WTC11 (cell line): ENCODE measurements at regions not wholly inside any gene's neighbourhood (a gene's known extent, or its start where the extent isn't known, plus 50 kb on each side); places are given as distances from the start of the nearest gene placed in this dataset.

Experiments
- ATAC-seq: fragments of 200-7000 bp; cut with Tn5 transposase; 2 replicates; pipeline ENCODE4 v1.10.0; 2021; ENCODE audit warnings: mild to moderate bottlenecking, moderate library complexity
- CTCF ChIA-PET: fragments of 300-600 bp; sonication (Branson Sonifier 250); formaldehyde crosslinking; loops from one replicate; lab custom pipeline; 2021; ENCODE audit warnings: antibody characterized with exemption; lab: Charles Lee
- POLR2A ChIA-PET: fragments of 350-600 bp; sonication (Branson Sonifier 250); formaldehyde crosslinking; loops from one replicate; lab custom pipeline; 2021; ENCODE audit warnings: antibody characterized with exemption; lab: Charles Lee
- DNase-seq: peaks from one replicate; pipeline ENCODE4 v3.0.0; 2021; ENCODE audit warnings: low spot score
- H3K27ac Mint-ChIP-seq: 2 replicates; pipeline ENCODE4 v1.8.0; 2021; ENCODE audit warnings: mixed read lengths
- H3K27me3 Mint-ChIP-seq: 2 replicates; pipeline ENCODE4 v1.8.0; 2021; ENCODE audit warnings: low read depth, mild to moderate bottlenecking, moderate library complexity, mixed read lengths
- H3K36me3 Mint-ChIP-seq: 2 replicates; pipeline ENCODE4 v1.8.0; 2021; ENCODE audit warnings: mixed read lengths
- H3K4me1 Mint-ChIP-seq: 2 replicates; pipeline ENCODE4 v1.8.0; 2022; ENCODE audit warnings: mixed read lengths
- H3K4me3 Mint-ChIP-seq: 2 replicates; pipeline ENCODE4 v1.8.0; 2021; ENCODE audit warnings: mild to moderate bottlenecking, moderate library complexity, mixed read lengths
- H3K9me3 Mint-ChIP-seq: 2 replicates; pipeline ENCODE4 v1.8.0; 2021; ENCODE audit warnings: mixed read lengths
- ARID4B ChIP-seq: sonication (generic); formaldehyde crosslinking; IDR thresholded peaks from 2 replicates; pipeline ENCODE4 v1.8.0; 2023; ENCODE audit warnings: missing genetic modification reagents, mild to moderate bottlenecking, borderline replicate concordance
- E2F1 ChIP-seq: sonication (generic); formaldehyde crosslinking; IDR thresholded peaks from 2 replicates; pipeline ENCODE4 v1.8.0; 2022; ENCODE audit warnings: mild to moderate bottlenecking, missing genetic modification reagents
- EMX1 ChIP-seq: fragments of 250-450 bp; sonication (Bioruptor Pico); IDR thresholded peaks from 2 replicates; pipeline ENCODE4 v1.8.0; 2021; ENCODE audit warnings: mild to moderate bottlenecking
- FOXP1 ChIP-seq: sonication (generic); formaldehyde crosslinking; IDR thresholded peaks from 2 replicates; pipeline ENCODE4 v1.8.0; 2022; ENCODE audit warnings: missing genetic modification reagents, mild to moderate bottlenecking, moderate library complexity, borderline replicate concordance
- FOXP4 ChIP-seq: sonication (generic); formaldehyde crosslinking; IDR thresholded peaks from 2 replicates; pipeline ENCODE4 v1.8.0; 2022; ENCODE audit warnings: mild to moderate bottlenecking, missing genetic modification reagents
- GABPB1 ChIP-seq: sonication (generic); formaldehyde crosslinking; IDR thresholded peaks from 2 replicates; pipeline ENCODE4 v1.8.1; 2023; ENCODE audit warnings: mild to moderate bottlenecking, missing genetic modification reagents
- KAT7 ChIP-seq: sonication (generic); formaldehyde crosslinking; IDR thresholded peaks from 2 replicates; pipeline ENCODE4 v1.8.1; 2023; ENCODE audit warnings: missing genetic modification reagents, mild to moderate bottlenecking, borderline replicate concordance
- MAX ChIP-seq: sonication (generic); formaldehyde crosslinking; IDR thresholded peaks from 2 replicates; pipeline ENCODE4 v1.8.0; 2022; ENCODE audit warnings: mild to moderate bottlenecking, missing genetic modification reagents
- MXD4 ChIP-seq: fragments of 250-450 bp; sonication (Bioruptor Pico); IDR thresholded peaks from 2 replicates; pipeline ENCODE4 v1.8.0; 2021; ENCODE audit warnings: mild to moderate bottlenecking, moderate library complexity, borderline replicate concordance
- NFATC4 ChIP-seq: fragments of 250-450 bp; sonication (Bioruptor Pico); IDR thresholded peaks from 2 replicates; pipeline ENCODE4 v1.9.0; 2021; ENCODE audit warnings: mild to moderate bottlenecking
- NR2C2 ChIP-seq: sonication (generic); formaldehyde crosslinking; IDR thresholded peaks from 2 replicates; pipeline ENCODE4 v1.8.0; 2022; ENCODE audit warnings: mild to moderate bottlenecking, missing genetic modification reagents
- PRRX2 ChIP-seq: fragments of 250-450 bp; sonication (Bioruptor Pico); IDR thresholded peaks from 2 replicates; pipeline ENCODE4 v1.8.0; 2021; ENCODE audit warnings: mild to moderate bottlenecking
- RORB ChIP-seq: fragments of 250-450 bp; sonication (Bioruptor Pico); IDR thresholded peaks from 2 replicates; pipeline ENCODE4 v1.9.0; 2021; ENCODE audit warnings: mild to moderate bottlenecking
- USF1 ChIP-seq: sonication (generic); formaldehyde crosslinking; IDR thresholded peaks from 2 replicates; pipeline ENCODE4 v1.8.0; 2022; ENCODE audit warnings: mild to moderate bottlenecking, missing genetic modification reagents
- ZBTB43 ChIP-seq: sonication (generic); formaldehyde crosslinking; IDR thresholded peaks from 2 replicates; pipeline ENCODE4 v1.8.1; 2023; ENCODE audit warnings: mild to moderate bottlenecking, missing genetic modification reagents

- TF ChIP-seq ARID4B (CRISPR knock-in tag) (peak; percentile 85; the same call in 1 of the 2 replicates), RORB (no peak), E2F1 (no peak), NR2C2 (CRISPR knock-in tag) (no peak), MXD4 (CRISPR knock-in tag) (no peak), PRRX2 (no peak), ZBTB43 (CRISPR knock-in tag) (no peak), EMX1 (no peak)
These were observed 109.5 kb downstream of the KCNRG start (continued) for GRCh38 chr13:50124536-50125303.

- ChIA-PET CTCF (interaction anchor here (0.6 to 6.3 kb wide), 6 partner anchors 44 to 1000 kb away, joined by 3 to 49 read pairs (median 9); partner anchors contain the start of genes SPRYD7 and TRIM13), POLR2A (interaction anchor here (0.6 to 3.6 kb wide), 4 partner anchors 43 to 127 kb away, joined by 3 to 32 read pairs (median 11); partner anchors contain the start of gene TRIM13)
- peaks cover 82% of the 10 kb centered on the region for H3K27me3 Mint-ChIP-seq
- no peak for TF ChIP-seq GABPB1 (CRISPR knock-in tag)
- TF ChIP-seq KAT7 (CRISPR knock-in tag), result 0 out of 2 replicates have a peak, but pooled peaks have one; percentile 9
- peaks cover 58% of the 10 kb centered on the region for H3K4me1 Mint-ChIP-seq
- H3K27ac Mint-ChIP-seq, result no peak overlapping the region
- H3K9me3 Mint-ChIP-seq, result no peaks in the 10 kb centered on the region
- H3K4me3 Mint-ChIP-seq, result peak overlapping the region; percentile 65
- H3K36me3 Mint-ChIP-seq, result no peaks in the 10 kb centered on the region
- ATAC-seq (no peak; the same call in 1 of the 2 replicates), DNase-seq (no peak)
These were observed 110.0 kb downstream of the KCNRG start for GRCh38 chr13:50125304-50125553.

- peak; percentile 8 for ATAC-seq
- Mint-ChIP-seq H3K4me3 (peak overlapping the region; percentile 81), H3K36me3 (no peaks in the 10 kb centered on the region), H3K27ac (no peak overlapping the region), H3K27me3 (peaks cover 82% of the 10 kb centered on the region), H3K4me1 (peaks cover 59% of the 10 kb centered on the region), H3K9me3 (no peaks in the 10 kb centered on the region)
- DNase-seq, result peak; percentile 78
- POLR2A ChIA-PET, result interaction anchor here (0.6 to 3.6 kb wide), 6 partner anchors 43 to 218 kb away, joined by 3 to 32 read pairs (median 4); partner anchors contain the start of genes SPRYD7 and TRIM13
- CTCF ChIA-PET, result interaction anchor here (0.6 to 6.3 kb wide), 9 partner anchors 44 to 1000 kb away, joined by 3 to 49 read pairs (median 7); partner anchors contain the start of genes SPRYD7 and TRIM13
- TF ChIP-seq USF1 (peak; percentile 56; the same call in 1 of the 2 replicates), ARID4B (CRISPR knock-in tag) (peak; percentile 84; the same call in 1 of the 2 replicates), FOXP4 (CRISPR knock-in tag) (0 out of 2 replicates have a peak, but pooled peaks have one; percentile 65), FOXP1 (CRISPR knock-in tag) (peak; percentile 79; the same call in 1 of the 2 replicates), MAX (CRISPR knock-in tag) (peak; percentile 73; the same call in 1 of the 2 replicates), NFATC4 (CRISPR knock-in tag) (no peak)
These were observed 110.5 kb downstream of the KCNRG start for GRCh38 chr13:50125554-50126262.
